HL-60 (cell line): ENCODE measurements at regions not wholly inside any gene's neighbourhood (a gene's known extent, or its start where the extent isn't known, plus 50 kb on each side); places are given as distances from the start of the nearest gene placed in this dataset.

ENCODE experiments used
- GABPA ChIP-seq: IDR thresholded peaks from 2 replicates; pipeline ENCODE4 v1.6.1; 2012; ENCODE audit warnings: low read depth
- POLR2AphosphoS5 ChIP-seq: IDR thresholded peaks from 2 replicates; pipeline ENCODE4 v1.6.1; 2012; ENCODE audit warnings: low read depth
- TF ChIP-seq, protein P1 (sequence below): IDR thresholded peaks from one replicate; pipeline ENCODE4 v1.5.1; 2011; ENCODE audit warnings: low read length, control low read depth, inconsistent platforms; ENCODE audit not compliant: insufficient read depth
- TF ChIP-seq, protein P2 (sequence below): IDR thresholded peaks from 2 replicates; pipeline ENCODE4 v1.6.1; 2012; ENCODE audit warnings: low read depth; ENCODE audit not compliant: insufficient replicate concordance

DNA sequence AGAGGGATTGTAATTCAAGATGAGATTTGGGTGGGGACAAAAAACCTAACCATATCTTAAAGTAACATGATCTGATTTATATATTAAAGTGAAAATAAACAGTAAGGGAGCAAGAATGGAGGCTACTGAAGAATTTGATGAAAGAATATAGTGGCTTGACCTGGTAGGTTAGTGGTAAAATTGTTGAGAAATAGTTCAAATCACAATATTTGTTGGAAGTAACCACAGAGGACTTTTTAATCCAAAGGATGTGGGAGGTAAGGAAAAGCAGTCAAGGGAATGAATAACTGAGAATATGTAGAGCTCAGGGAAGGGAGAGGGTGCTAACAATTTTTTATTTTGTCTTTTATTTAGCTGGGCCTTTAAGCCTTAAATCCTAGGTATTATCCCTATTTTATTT is 139.8 kb upstream of the HS3ST1 start:
- TF ChIP-seq GABPA: no peak
- TF ChIP-seq POLR2AphosphoS5: no peak
- TF ChIP-seq, protein P1, sequence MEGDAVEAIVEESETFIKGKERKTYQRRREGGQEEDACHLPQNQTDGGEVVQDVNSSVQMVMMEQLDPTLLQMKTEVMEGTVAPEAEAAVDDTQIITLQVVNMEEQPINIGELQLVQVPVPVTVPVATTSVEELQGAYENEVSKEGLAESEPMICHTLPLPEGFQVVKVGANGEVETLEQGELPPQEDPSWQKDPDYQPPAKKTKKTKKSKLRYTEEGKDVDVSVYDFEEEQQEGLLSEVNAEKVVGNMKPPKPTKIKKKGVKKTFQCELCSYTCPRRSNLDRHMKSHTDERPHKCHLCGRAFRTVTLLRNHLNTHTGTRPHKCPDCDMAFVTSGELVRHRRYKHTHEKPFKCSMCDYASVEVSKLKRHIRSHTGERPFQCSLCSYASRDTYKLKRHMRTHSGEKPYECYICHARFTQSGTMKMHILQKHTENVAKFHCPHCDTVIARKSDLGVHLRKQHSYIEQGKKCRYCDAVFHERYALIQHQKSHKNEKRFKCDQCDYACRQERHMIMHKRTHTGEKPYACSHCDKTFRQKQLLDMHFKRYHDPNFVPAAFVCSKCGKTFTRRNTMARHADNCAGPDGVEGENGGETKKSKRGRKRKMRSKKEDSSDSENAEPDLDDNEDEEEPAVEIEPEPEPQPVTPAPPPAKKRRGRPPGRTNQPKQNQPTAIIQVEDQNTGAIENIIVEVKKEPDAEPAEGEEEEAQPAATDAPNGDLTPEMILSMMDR: no peak
- TF ChIP-seq, protein P2, sequence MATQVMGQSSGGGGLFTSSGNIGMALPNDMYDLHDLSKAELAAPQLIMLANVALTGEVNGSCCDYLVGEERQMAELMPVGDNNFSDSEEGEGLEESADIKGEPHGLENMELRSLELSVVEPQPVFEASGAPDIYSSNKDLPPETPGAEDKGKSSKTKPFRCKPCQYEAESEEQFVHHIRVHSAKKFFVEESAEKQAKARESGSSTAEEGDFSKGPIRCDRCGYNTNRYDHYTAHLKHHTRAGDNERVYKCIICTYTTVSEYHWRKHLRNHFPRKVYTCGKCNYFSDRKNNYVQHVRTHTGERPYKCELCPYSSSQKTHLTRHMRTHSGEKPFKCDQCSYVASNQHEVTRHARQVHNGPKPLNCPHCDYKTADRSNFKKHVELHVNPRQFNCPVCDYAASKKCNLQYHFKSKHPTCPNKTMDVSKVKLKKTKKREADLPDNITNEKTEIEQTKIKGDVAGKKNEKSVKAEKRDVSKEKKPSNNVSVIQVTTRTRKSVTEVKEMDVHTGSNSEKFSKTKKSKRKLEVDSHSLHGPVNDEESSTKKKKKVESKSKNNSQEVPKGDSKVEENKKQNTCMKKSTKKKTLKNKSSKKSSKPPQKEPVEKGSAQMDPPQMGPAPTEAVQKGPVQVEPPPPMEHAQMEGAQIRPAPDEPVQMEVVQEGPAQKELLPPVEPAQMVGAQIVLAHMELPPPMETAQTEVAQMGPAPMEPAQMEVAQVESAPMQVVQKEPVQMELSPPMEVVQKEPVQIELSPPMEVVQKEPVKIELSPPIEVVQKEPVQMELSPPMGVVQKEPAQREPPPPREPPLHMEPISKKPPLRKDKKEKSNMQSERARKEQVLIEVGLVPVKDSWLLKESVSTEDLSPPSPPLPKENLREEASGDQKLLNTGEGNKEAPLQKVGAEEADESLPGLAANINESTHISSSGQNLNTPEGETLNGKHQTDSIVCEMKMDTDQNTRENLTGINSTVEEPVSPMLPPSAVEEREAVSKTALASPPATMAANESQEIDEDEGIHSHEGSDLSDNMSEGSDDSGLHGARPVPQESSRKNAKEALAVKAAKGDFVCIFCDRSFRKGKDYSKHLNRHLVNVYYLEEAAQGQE: no peak
